AG04450 (cell line): ENCODE measurements at regions not wholly inside any gene's neighbourhood (a gene's known extent, or its start where the extent isn't known, plus 50 kb on each side); places are given as distances from the start of the nearest gene placed in this dataset.
A peak's percentile ranks its signal among the peaks of the same experiment; 100 is the strongest.

ENCODE experiments used
- CTCF ChIA-PET: fragments of 300-600, 350-600 bp; formaldehyde crosslinking; extraction: SDS; loops from one replicate; lab custom pipeline; 2022; ENCODE audit warnings: antibody characterized with exemption, inconsistent platforms; lab: Charles Lee
- POLR2A ChIA-PET: fragments of 350-600 bp; formaldehyde crosslinking; extraction: SDS; loops from one replicate; lab custom pipeline; 2021; ENCODE audit warnings: antibody characterized with exemption, inconsistent platforms; lab: Yijun Ruan, JAX
- DNase-seq: peaks from one replicate; pipeline ENCODE4 v3.0.0-alpha.2; 2011; ENCODE audit warnings: low read depth, low spot score
- H3K27ac ChIP-seq: one replicate; pipeline ENCODE4 v1.5.1; 2012; ENCODE audit warnings: low read depth, low read length, control low read depth
- H3K27me3 ChIP-seq: one replicate; pipeline ENCODE4 v1.6.0; 2012; ENCODE audit warnings: low read length; ENCODE audit not compliant: control insufficient read depth, insufficient read depth
- H3K4me3 ChIP-seq: 2 replicates; pipeline ENCODE4 v1.5.1; 2011; ENCODE audit warnings: mild to moderate bottlenecking, low read depth, low read length, control low read depth
- H3K9me3 ChIP-seq: 2 replicates; pipeline ENCODE4 v1.5.1; 2012; ENCODE audit warnings: low read length; ENCODE audit not compliant: control insufficient read depth, insufficient read depth
- TF ChIP-seq, protein P1 (sequence below): IDR thresholded peaks from 2 replicates; pipeline ENCODE4 v1.5.1; 2011; ENCODE audit warnings: low read depth, low read length, control low read depth, inconsistent platforms

DNA sequence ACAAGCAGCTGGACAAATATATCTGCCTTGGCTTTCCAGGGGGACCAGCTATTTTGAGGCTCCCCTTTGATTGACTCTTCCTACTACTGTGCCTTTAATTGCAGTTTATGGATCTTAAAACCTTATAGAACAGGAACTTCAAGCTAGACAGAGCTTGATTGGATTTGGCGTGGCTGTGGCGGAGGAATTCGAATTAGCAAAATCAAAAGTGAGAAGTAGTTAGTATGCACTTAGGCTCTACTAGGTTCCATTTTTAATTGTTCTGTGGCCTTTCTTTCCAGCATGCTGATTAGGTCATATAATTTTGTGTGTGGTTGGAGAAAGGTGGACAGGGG, 248.0 kb downstream of the HIVEP2 start:
- DNase-seq: no peak
- Histone ChIP-seq H3K27me3 (no peaks in the 10 kb centered on the region), H3K4me3 (no peak overlapping the region), H3K9me3 (no peaks in the 10 kb centered on the region), H3K27ac (no peak overlapping the region)
- ChIA-PET POLR2A (no interaction called here), CTCF (interaction anchor here (1.9 to 2.9 kb wide), 2 partner anchors 246 to 730 kb away, joined by 7 to 12 read pairs; no protein-coding TSS in a partner anchor)
- TF ChIP-seq, protein P1, sequence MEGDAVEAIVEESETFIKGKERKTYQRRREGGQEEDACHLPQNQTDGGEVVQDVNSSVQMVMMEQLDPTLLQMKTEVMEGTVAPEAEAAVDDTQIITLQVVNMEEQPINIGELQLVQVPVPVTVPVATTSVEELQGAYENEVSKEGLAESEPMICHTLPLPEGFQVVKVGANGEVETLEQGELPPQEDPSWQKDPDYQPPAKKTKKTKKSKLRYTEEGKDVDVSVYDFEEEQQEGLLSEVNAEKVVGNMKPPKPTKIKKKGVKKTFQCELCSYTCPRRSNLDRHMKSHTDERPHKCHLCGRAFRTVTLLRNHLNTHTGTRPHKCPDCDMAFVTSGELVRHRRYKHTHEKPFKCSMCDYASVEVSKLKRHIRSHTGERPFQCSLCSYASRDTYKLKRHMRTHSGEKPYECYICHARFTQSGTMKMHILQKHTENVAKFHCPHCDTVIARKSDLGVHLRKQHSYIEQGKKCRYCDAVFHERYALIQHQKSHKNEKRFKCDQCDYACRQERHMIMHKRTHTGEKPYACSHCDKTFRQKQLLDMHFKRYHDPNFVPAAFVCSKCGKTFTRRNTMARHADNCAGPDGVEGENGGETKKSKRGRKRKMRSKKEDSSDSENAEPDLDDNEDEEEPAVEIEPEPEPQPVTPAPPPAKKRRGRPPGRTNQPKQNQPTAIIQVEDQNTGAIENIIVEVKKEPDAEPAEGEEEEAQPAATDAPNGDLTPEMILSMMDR: no peak

DNA sequence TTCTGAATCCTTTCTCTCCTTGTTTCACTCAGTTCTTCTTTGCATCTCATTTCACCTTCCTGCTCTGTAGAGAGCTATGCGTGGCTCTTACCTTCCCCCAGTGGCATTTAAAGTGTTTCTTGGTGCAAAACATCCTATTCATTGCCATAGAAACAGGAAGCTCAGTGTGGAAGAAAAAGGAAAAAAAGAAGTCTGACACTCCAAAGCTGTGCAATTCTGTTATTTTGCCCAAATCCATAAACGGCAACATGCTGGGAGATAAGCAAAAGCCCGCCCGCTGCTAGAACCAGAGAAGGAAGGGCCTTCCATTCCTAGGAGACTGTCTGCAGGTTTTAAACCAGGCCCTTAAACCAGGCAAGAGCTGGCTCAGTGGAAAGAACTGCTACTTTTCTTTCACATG, 247.1 kb downstream of the HIVEP2 start:
- Histone ChIP-seq H3K4me3 (no peak overlapping the region), H3K27me3 (no peaks in the 10 kb centered on the region), H3K27ac (no peak overlapping the region), H3K9me3 (no peaks in the 10 kb centered on the region)
- DNase-seq: no peak
- CTCF ChIA-PET: interaction anchor here (0.6 to 2.9 kb wide), 2 partner anchors 9 to 729 kb away, joined by 4 to 12 read pairs; no protein-coding TSS in a partner anchor
- TF ChIP-seq, protein P1: no peak
- POLR2A ChIA-PET: no interaction called here

DNA sequence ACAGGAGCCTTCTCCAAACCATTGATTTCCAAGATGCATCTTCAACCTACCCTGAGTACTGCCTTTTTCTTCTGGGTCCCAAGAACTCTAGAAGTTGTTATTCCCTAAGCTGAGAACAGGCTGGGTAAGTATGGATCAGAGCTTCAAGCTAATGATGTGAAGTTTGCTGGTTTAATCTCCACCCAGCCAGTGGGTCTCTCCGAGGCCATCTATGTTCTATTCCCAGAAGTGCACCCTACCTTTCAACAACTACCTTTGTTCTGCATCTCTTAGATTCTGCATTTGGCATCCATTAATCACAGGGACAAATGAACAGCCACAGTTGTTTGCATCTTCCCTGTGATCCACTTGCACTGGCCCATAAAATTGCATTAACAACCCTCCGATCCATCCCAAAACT, 246.2 kb downstream of the HIVEP2 start:
- CTCF ChIA-PET: no interaction called here
- H3K27me3 ChIP-seq: no peaks in the 10 kb centered on the region
- no peak overlapping the region for H3K4me3 ChIP-seq
- TF ChIP-seq, protein P1: peak; percentile 42
- no peak for DNase-seq
- POLR2A ChIA-PET: no interaction called here
- no peak overlapping the region for H3K27ac ChIP-seq
- no peaks in the 10 kb centered on the region for H3K9me3 ChIP-seq

DNA sequence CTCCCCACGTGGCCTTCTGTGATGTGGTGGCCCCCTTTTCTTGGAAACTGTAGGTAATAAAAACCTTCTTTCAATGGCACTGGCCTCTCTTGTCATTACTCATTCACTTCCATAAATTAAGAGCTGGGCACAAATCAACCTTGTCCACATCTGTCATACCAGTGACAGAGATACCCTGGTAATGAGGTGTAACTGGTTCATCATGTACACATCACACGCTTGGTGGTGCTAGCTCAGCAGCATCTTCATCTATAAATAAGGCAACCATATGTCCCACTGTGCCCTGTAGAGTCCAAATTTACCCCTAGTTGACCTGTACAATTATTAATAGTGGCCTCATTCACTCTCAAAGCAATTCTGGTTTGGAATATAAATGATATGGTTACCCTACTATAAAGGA, 245.6 kb downstream of the HIVEP2 start:
- ChIA-PET CTCF (interaction anchor here (1.0 kb wide), 1 partner anchor 17 kb away, joined by 3 read pairs; no protein-coding TSS in a partner anchor), POLR2A (no interaction called here)
- Histone ChIP-seq H3K9me3 (no peaks in the 10 kb centered on the region), H3K27ac (no peak overlapping the region), H3K27me3 (no peaks in the 10 kb centered on the region), H3K4me3 (no peak overlapping the region)
- no peak for DNase-seq
- TF ChIP-seq, protein P1: no peak

DNA sequence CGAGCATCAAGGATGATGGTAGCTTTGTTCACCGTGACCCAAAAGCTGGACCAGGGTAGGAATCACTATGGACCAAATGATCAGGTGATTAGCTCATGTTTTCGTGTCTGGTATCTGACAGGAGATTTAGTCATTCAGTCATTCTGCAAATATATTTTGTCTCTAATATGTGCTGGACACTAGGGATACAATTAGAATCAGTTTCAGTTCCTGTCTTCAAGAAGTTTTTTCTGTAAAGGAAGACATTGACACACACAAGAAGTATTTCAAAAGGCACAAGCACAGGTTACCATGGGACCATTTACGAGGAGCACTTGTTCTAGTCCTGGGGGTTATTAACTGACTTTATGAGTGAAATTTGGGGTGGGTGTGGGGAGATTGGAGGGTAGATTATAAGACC, 244.9 kb downstream of the HIVEP2 start:
- H3K27me3 ChIP-seq: no peaks in the 10 kb centered on the region
- no peak overlapping the region for H3K4me3 ChIP-seq
- no peak for DNase-seq
- ChIA-PET POLR2A (no interaction called here), CTCF (interaction anchor here (1.0 kb wide), 1 partner anchor 16 kb away, joined by 3 read pairs; no protein-coding TSS in a partner anchor)
- no peaks in the 10 kb centered on the region for H3K9me3 ChIP-seq
- TF ChIP-seq, protein P1: no peak
- no peak overlapping the region for H3K27ac ChIP-seq
